ENCODE measurements at regions not wholly inside any gene's neighbourhood (a gene's known extent, or its start where the extent isn't known, plus 50 kb on each side); places are given as distances from the start of the nearest gene placed in this dataset.

DNA sequence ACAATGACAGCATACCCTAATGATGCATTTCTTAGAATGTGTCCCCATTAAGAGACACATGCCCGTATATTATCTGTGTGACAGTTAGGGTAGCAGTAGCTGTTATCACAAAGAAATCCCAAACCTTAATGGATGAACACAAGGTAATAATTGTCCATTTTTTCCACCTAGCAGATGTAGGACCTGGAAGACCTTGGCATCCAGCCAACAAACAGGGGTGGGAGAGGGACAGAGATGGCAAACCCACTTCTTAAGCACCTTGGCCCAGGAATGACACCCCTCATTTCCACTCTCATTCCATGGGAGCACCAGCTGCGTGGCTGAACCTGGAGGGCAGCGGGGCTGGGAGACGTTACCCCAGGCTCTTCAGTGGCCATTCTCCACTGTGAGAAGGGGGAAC, 679.0 kb downstream of the AACS start:
- Mint-ChIP-seq H3K36me3 (ENCODE audit: insufficient read depth, unreplicated experiment) (no peaks in the 10 kb centered on the region), H3K9me3 (ENCODE audit: low read depth, unreplicated experiment) (peaks cover 13% of the 10 kb centered on the region), H3K4me1 (ENCODE audit: low read depth, unreplicated experiment) (no peaks in the 10 kb centered on the region), H3K4me3 (ENCODE audit: low read depth, unreplicated experiment) (no peak overlapping the region), H3K27ac (ENCODE audit: unreplicated experiment) (no peak overlapping the region), H3K27me3 (ENCODE audit: unreplicated experiment) (no peaks in the 10 kb centered on the region)
- intact Hi-C loops (cut with micrococcal nuclease; ENCODE audit: unreplicated experiment) = no loop called here
- CTCF ChIA-PET = no interaction called here
- TF ChIP-seq, protein P1, sequence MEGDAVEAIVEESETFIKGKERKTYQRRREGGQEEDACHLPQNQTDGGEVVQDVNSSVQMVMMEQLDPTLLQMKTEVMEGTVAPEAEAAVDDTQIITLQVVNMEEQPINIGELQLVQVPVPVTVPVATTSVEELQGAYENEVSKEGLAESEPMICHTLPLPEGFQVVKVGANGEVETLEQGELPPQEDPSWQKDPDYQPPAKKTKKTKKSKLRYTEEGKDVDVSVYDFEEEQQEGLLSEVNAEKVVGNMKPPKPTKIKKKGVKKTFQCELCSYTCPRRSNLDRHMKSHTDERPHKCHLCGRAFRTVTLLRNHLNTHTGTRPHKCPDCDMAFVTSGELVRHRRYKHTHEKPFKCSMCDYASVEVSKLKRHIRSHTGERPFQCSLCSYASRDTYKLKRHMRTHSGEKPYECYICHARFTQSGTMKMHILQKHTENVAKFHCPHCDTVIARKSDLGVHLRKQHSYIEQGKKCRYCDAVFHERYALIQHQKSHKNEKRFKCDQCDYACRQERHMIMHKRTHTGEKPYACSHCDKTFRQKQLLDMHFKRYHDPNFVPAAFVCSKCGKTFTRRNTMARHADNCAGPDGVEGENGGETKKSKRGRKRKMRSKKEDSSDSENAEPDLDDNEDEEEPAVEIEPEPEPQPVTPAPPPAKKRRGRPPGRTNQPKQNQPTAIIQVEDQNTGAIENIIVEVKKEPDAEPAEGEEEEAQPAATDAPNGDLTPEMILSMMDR (IDR thresholded peaks at IDR 0.05; ENCODE audit: unreplicated experiment) = no peak
- BruUV-seq (replicated peaks) = no TSS peak
- no peak for DNase-seq

DNA sequence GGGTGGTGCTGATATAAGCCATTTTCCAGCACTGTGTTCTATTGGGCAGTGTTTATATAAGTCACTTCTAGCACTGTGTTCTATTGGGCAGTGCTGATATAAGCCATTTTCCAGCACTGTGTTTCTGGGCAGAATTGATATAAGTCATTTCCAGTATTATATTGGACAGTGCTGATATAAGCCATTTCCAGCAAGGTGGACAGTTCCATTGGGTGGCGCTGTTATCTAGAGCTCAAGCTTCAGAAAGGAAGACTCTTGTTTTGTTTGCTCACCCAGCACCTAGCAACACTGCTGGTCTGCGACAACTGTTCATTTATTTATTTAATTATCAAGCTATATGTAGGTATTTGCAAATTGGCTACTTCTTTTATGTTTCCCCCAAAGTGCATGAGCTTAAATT, 690.3 kb downstream of the AACS start:
- BruUV-seq (replicated peaks) = no TSS peak
- Mint-ChIP-seq H3K27me3 (ENCODE audit: unreplicated experiment) (no peaks in the 10 kb centered on the region), H3K4me1 (ENCODE audit: low read depth, unreplicated experiment) (no peaks in the 10 kb centered on the region), H3K27ac (ENCODE audit: unreplicated experiment) (no peak overlapping the region), H3K9me3 (ENCODE audit: low read depth, unreplicated experiment) (peaks cover 20% of the 10 kb centered on the region), H3K36me3 (ENCODE audit: insufficient read depth, unreplicated experiment) (no peaks in the 10 kb centered on the region), H3K4me3 (ENCODE audit: low read depth, unreplicated experiment) (no peak overlapping the region)
- TF ChIP-seq, protein P1 (IDR thresholded peaks at IDR 0.05; ENCODE audit: unreplicated experiment) = no peak
- DNase-seq = no peak
- intact Hi-C loops (cut with micrococcal nuclease; ENCODE audit: unreplicated experiment) = no loop called here
- CTCF ChIA-PET = no interaction called here

GRCh38 chr12:125766091-125766490, 700.9 kb downstream of the AACS start:
- intact Hi-C loops (cut with micrococcal nuclease; ENCODE audit: unreplicated experiment) = no loop called here
- no TSS peak for BruUV-seq (replicated peaks)
- TF ChIP-seq, protein P1 (IDR thresholded peaks at IDR 0.05; ENCODE audit: unreplicated experiment) = no peak
- Mint-ChIP-seq H3K36me3 (ENCODE audit: insufficient read depth, unreplicated experiment) (no peaks in the 10 kb centered on the region), H3K27ac (ENCODE audit: unreplicated experiment) (no peak overlapping the region), H3K4me3 (ENCODE audit: low read depth, unreplicated experiment) (no peak overlapping the region), H3K27me3 (ENCODE audit: unreplicated experiment) (no peaks in the 10 kb centered on the region), H3K9me3 (ENCODE audit: low read depth, unreplicated experiment) (peaks cover 3% of the 10 kb centered on the region), H3K4me1 (ENCODE audit: low read depth, unreplicated experiment) (no peaks in the 10 kb centered on the region)
- CTCF ChIA-PET = no interaction called here
- DNase-seq = no peak

- no peaks in the 10 kb centered on the region for H3K36me3 Mint-ChIP-seq (ENCODE audit: insufficient read depth, unreplicated experiment)
- no peaks in the 10 kb centered on the region for H3K27me3 Mint-ChIP-seq (ENCODE audit: unreplicated experiment)
- H3K9me3 Mint-ChIP-seq (ENCODE audit: low read depth, unreplicated experiment) = peaks cover 9% of the 10 kb centered on the region
- TF ChIP-seq, protein P1 (IDR thresholded peaks at IDR 0.05; ENCODE audit: unreplicated experiment) = no peak
- H3K27ac Mint-ChIP-seq (ENCODE audit: unreplicated experiment) = no peak overlapping the region
- no peak for DNase-seq
- H3K4me3 Mint-ChIP-seq (ENCODE audit: low read depth, unreplicated experiment) = no peak overlapping the region
- BruUV-seq (replicated peaks) = no TSS peak
- H3K4me1 Mint-ChIP-seq (ENCODE audit: low read depth, unreplicated experiment) = no peaks in the 10 kb centered on the region
- CTCF ChIA-PET = no interaction called here
- intact Hi-C loops (cut with micrococcal nuclease; ENCODE audit: unreplicated experiment) = no loop called here
These were observed 707.2 kb downstream of the AACS start for GRCh38 chr12:125772403-125772802.
